Mesenchymal stem cell (in vitro differentiated cells and primary cell): ENCODE measurements at regions not wholly inside any gene's neighbourhood (a gene's known extent, or its start where the extent isn't known, plus 50 kb on each side); places are given as distances from the start of the nearest gene placed in this dataset.

Experiments used
- DNase-seq: peaks from one replicate; pipeline ENCODE4 v3.0.0-alpha.2; 2013
- H2AFZ ChIP-seq: one replicate; pipeline ENCODE4 v1.6.1; 2013; ENCODE audit warnings: low read depth, mild to moderate bottlenecking, control low read depth, inconsistent platforms, low read length, moderate library complexity
- H2AK5ac ChIP-seq: 2 replicates; pipeline ENCODE4 v1.6.1; 2013; ENCODE audit warnings: low read length, moderate library complexity, mild to moderate bottlenecking, inconsistent platforms; ENCODE audit not compliant: severe bottlenecking
- H2BK120ac ChIP-seq: one replicate; pipeline ENCODE4 v1.6.1; 2013; ENCODE audit warnings: low read depth, mild to moderate bottlenecking, inconsistent platforms, low read length, moderate library complexity
- H2BK12ac ChIP-seq, 2 experiments: one replicate each; pipeline ENCODE4 v1.6.1; 2013; ENCODE audit warnings: inconsistent platforms in 2 of 2, low read length in 2 of 2, mild to moderate bottlenecking in 2 of 2, moderate library complexity in 2 of 2, control low read depth in 1 of 2
- H2BK15ac ChIP-seq: one replicate; pipeline ENCODE4 v1.6.1; 2013; ENCODE audit warnings: mild to moderate bottlenecking, low read depth, inconsistent platforms; ENCODE audit not compliant: poor library complexity, severe bottlenecking
- H2BK5ac ChIP-seq: 2 replicates; pipeline ENCODE4 v1.6.1; 2013; ENCODE audit warnings: low read depth, mild to moderate bottlenecking, low read length, control low read depth, inconsistent platforms; ENCODE audit not compliant: poor library complexity, severe bottlenecking
- H3K14ac ChIP-seq, 2 experiments: one replicate each; pipeline ENCODE4 v1.6.1; 2013; ENCODE audit warnings: inconsistent platforms in 2 of 2, low read length in 2 of 2, control low read depth in 1 of 2, mild to moderate bottlenecking in 1 of 2, moderate library complexity in 1 of 2
- H3K18ac ChIP-seq, 2 experiments: one replicate each; pipeline ENCODE4 v1.6.1; 2013; ENCODE audit warnings: inconsistent platforms in 2 of 2, low read length in 2 of 2, control low read depth in 1 of 2, low read depth in 1 of 2, mild to moderate bottlenecking in 1 of 2
- H3K23ac ChIP-seq, 2 experiments: one replicate each; pipeline ENCODE4 v1.6.1; 2013; ENCODE audit warnings: inconsistent platforms in 2 of 2, low read length in 2 of 2, mild to moderate bottlenecking in 2 of 2, moderate library complexity in 2 of 2, control low read depth in 1 of 2
- H3K27ac ChIP-seq: 2 replicates; pipeline ENCODE4 v1.5.1; 2013; ENCODE audit warnings: mild to moderate bottlenecking, moderate library complexity, low read length, control low read depth, inconsistent platforms; ENCODE audit not compliant: poor library complexity, severe bottlenecking
- H3K27me3 ChIP-seq, 2 experiments: 2 replicates each; pipeline versions ENCODE4 v1.6.1 to v1.7.0; 2013; ENCODE audit warnings: low read length in 2 of 2, mild to moderate bottlenecking in 2 of 2, moderate library complexity in 2 of 2, control low read depth in 1 of 2, inconsistent platforms in 1 of 2; ENCODE audit not compliant: control insufficient read depth in 1 of 2, insufficient read depth in 1 of 2
- H3K36me3 ChIP-seq, 2 experiments: 2 replicates each; pipeline versions ENCODE4 v1.6.1 to v1.7.0; 2013; ENCODE audit warnings: low read length in 2 of 2, control low read depth in 1 of 2, inconsistent platforms in 1 of 2, low read depth in 1 of 2, mild to moderate bottlenecking in 1 of 2; ENCODE audit not compliant: insufficient read depth in 2 of 2, control insufficient read depth in 1 of 2
- H3K4ac ChIP-seq, 2 experiments: one replicate each; pipeline ENCODE4 v1.6.1; 2013; ENCODE audit warnings: inconsistent platforms in 2 of 2, low read length in 2 of 2, mild to moderate bottlenecking in 2 of 2, moderate library complexity in 2 of 2, control low read depth in 1 of 2, low read depth in 1 of 2
- H3K4me1 ChIP-seq: 2 replicates; pipeline ENCODE4 v1.6.1; 2013; ENCODE audit warnings: low read depth, low read length, control low read depth; ENCODE audit not compliant: control insufficient read depth, insufficient read depth
- H3K4me2 ChIP-seq: 2 replicates; pipeline ENCODE4 v1.6.1; 2013; ENCODE audit warnings: low read length, mild to moderate bottlenecking, inconsistent platforms; ENCODE audit not compliant: poor library complexity, severe bottlenecking
- H3K4me3 ChIP-seq, 2 experiments: 2 replicates each; pipeline versions ENCODE4 v1.5.1 to v1.7.0; 2013; ENCODE audit warnings: low read length in 2 of 2, mild to moderate bottlenecking in 2 of 2, control low read depth in 1 of 2, low read depth in 1 of 2; ENCODE audit not compliant: insufficient read depth in 1 of 2
- H3K79me1 ChIP-seq: replicated peaks from 2 replicates; pipeline ENCODE4 v1.6.1; 2013; ENCODE audit warnings: mild to moderate bottlenecking, control low read depth, low read length, inconsistent platforms; ENCODE audit not compliant: poor library complexity, severe bottlenecking
- H3K9ac ChIP-seq: 2 replicates; pipeline ENCODE4 v1.7.0; 2013; ENCODE audit warnings: mild to moderate bottlenecking, low read length, moderate library complexity
- H3K9me3 ChIP-seq: 2 replicates; pipeline ENCODE4 v1.7.0; 2013; ENCODE audit warnings: mild to moderate bottlenecking, low read length; ENCODE audit not compliant: control insufficient read depth
- H4K8ac ChIP-seq: one replicate; pipeline ENCODE4 v1.6.1; 2013; ENCODE audit warnings: inconsistent platforms, mild to moderate bottlenecking, low read length, moderate library complexity
- H4K91ac ChIP-seq: one replicate; pipeline ENCODE4 v1.6.1; 2013; ENCODE audit warnings: mild to moderate bottlenecking, low read length, inconsistent platforms
- WGBS: methylation state at CpG from one replicate; pipeline ENCODE4 v1.1.7; 2013; ENCODE audit warnings: mixed read lengths; 5-methylcytosine and 5-hydroxymethylcytosine counted together

GRCh38 chr4:78722320-78722719 lies 53.8 kb upstream of the BMP2K start:
- no peak overlapping the region for H2BK15ac ChIP-seq
- H2AK5ac ChIP-seq = no peak overlapping the region
- H2BK120ac ChIP-seq = no peak overlapping the region
- H3K4ac ChIP-seq = no peak overlapping the region
- no peak overlapping the region for H2BK12ac ChIP-seq
- no peaks in the 10 kb centered on the region for H3K9me3 ChIP-seq
- no peaks in the 10 kb centered on the region for H3K27me3 ChIP-seq
- no peak overlapping the region for H3K23ac ChIP-seq
- 65% methylated on average over 5 of the region's 5 CpGs for WGBS
- H3K4me1 ChIP-seq = no peaks in the 10 kb centered on the region
- no peak overlapping the region for H3K9ac ChIP-seq
- H2BK5ac ChIP-seq = no peak overlapping the region
- no peak overlapping the region for H3K4me2 ChIP-seq
- no peak overlapping the region for H2AFZ ChIP-seq
- H3K14ac ChIP-seq = no peak overlapping the region
- H3K79me1 ChIP-seq = no peaks in the 10 kb centered on the region
- no peak overlapping the region for H4K8ac ChIP-seq
- no peak overlapping the region for H3K4me3 ChIP-seq
- H3K27ac ChIP-seq = no peak overlapping the region
- no peak overlapping the region for H4K91ac ChIP-seq
- H3K36me3 ChIP-seq = no peaks in the 10 kb centered on the region
- DNase-seq = no peak
- H3K18ac ChIP-seq = no peak overlapping the region

GRCh38 chr4:78722878-78723277 lies 53.3 kb upstream of the BMP2K start:
- Histone ChIP-seq H2BK12ac (no peak overlapping the region), H3K4me2 (no peak overlapping the region), H3K4ac (no peak overlapping the region), H2BK120ac (no peak overlapping the region), H2AFZ (no peak overlapping the region), H3K79me1 (no peaks in the 10 kb centered on the region), H3K4me3 (no peak overlapping the region), H3K9ac (no peak overlapping the region), H3K4me1 (no peaks in the 10 kb centered on the region), H3K9me3 (no peaks in the 10 kb centered on the region), H2AK5ac (no peak overlapping the region), H3K27ac (no peak overlapping the region), H4K91ac (no peak overlapping the region), H3K27me3 (no peaks in the 10 kb centered on the region), H3K18ac (no peak overlapping the region), H4K8ac (no peak overlapping the region), H2BK5ac (no peak overlapping the region), H3K36me3 (no peaks in the 10 kb centered on the region), H3K14ac (no peak overlapping the region), H2BK15ac (no peak overlapping the region), H3K23ac (no peak overlapping the region)
- no peak for DNase-seq
